C1 segment of cervical spinal cord (tissue), 14 donors: ENCODE measurements at regions not wholly inside any gene's neighbourhood (a gene's known extent, or its start where the extent isn't known, plus 50 kb on each side); places are given as distances from the start of the nearest gene placed in this dataset.
"Not testable (repeated sequence)": the region's sequence is repeated elsewhere in the genome, so short reads cannot be mapped to it uniquely, and the experiment has no call there.

ENCODE experiments used
- DNase-seq, 14 donors: peaks; one replicate each; lab custom pipeline; 2025; lab: John Stamatoyannopoulos, UW

GRCh38 chr4:134145369-134145768 lies 56.2 kb downstream of the PABPC4L start:
- no peak for DNase-seq

- DNase-seq = no peak
Observed at GRCh38 chr4:134144337-134144736, 57.3 kb downstream of the PABPC4L start.

GRCh38 chr4:134141728-134142127 lies 59.9 kb downstream of the PABPC4L start:
- DNase-seq = no peak

GRCh38 chr4:134139188-134139587 lies 62.4 kb downstream of the PABPC4L start:
- DNase-seq = no peak

- DNase-seq = no peak
Observed at GRCh38 chr4:134132086-134132783, 69.4 kb downstream of the PABPC4L start.

DNA sequence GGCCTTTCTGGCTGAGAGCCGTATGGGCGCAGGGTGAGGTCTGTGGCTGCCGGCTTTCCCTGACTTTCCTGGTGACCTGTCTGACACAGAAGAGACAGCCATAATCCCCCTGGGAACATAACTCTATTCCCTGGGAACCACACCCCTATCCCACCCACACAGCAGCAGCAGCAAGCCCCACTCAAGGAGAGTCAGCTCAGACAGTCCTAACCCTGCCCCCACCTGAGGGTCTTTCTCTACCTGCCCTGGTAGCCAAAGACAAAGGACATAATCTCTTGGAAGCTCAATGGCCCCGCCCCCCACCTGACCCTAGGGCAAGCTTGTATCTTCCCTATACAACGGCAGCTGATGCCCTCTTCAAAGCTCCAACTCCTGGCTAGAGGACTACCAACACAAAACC lies 74.6 kb downstream of the PABPC4L start:
- DNase-seq = no peak

- no peak for DNase-seq
Observed at GRCh38 chr4:134126000-134126560, 75.5 kb downstream of the PABPC4L start.

GRCh38 chr4:134122903-134123302 lies 78.7 kb downstream of the PABPC4L start:
- DNase-seq = no peak

DNA sequence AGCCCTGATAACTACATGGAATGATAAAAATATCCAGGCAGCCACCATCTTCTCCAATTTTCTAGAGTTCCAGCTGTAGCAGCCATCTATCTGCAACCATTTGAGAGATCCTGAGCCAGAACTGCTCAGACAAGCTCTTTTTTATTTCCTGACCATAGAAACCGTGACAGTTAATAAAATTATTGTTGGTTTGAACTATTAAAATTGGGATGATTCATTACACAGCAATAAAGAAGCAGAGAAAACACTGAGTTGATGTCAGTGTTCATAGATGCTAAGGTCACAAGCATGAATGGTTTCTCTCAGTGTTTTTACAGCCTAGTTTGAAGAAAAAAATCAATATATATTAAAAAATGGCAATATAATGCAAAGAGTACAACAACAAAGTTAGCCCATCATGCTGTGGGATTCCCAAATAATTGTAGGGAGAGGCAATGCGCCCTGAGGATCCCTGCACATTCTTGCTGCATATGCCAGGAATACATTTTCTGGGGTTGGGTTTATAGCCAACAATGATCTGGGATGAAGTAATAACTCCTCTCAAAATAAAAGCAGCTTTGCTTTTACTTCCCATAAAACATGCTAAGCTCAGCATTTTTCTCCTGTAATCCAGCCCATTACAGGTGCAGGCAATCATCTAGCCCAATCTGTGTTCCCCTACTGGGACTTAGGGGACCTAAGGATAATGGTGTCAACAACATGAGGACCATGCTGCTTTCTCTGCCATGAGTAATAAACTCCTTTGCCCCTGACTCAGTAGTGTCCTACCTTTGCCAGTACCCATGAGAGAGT lies 84.0 kb downstream of the PABPC4L start:
- no peak for DNase-seq

DNA sequence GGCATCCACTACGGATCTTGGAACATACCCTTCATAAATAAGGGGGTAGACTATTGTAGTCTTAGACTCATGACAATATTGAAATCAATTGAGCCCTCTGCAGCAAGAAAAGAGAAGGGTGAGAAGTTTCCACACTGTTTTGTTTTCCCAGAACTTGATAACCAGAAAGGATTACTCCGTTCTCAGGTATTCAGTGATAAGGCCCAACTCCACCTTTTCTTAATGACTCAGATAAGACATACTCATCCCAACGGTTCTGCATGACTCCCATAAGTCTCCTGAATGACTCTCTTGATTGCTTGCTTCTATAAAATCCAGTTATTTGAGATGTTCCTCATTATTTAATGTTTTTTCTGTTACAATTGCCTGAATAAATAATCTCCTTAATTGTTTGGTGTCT lies 111.7 kb downstream of the PABPC4L start:
- DNase-seq = no peak

- DNase-seq = no peak
Observed at GRCh38 chr4:134085496-134085895, 116.1 kb downstream of the PABPC4L start.

DNA sequence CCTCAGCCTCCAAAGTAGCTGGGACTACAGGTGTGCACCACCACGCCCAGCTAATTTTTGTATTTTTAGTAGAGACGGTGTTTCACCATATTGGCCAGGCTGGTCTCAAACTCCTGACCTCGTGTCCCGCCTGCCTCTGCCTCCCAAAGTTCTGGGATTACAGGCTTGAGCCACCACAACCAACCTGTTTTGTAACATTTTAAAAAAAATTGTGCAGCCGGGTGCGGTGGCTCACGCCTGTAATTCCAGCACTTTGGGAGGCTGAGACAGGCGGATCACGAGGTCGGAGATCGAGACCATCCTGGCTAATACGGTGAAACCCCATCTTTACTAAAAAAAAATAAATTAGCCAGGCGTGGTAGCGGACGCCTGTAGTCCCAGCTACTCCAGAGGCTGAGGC lies 122.5 kb downstream of the PABPC4L start:
- not testable (repeated sequence) for DNase-seq

- no peak for DNase-seq
Observed at GRCh38 chr4:134078230-134078914, 123.2 kb downstream of the PABPC4L start.

DNA sequence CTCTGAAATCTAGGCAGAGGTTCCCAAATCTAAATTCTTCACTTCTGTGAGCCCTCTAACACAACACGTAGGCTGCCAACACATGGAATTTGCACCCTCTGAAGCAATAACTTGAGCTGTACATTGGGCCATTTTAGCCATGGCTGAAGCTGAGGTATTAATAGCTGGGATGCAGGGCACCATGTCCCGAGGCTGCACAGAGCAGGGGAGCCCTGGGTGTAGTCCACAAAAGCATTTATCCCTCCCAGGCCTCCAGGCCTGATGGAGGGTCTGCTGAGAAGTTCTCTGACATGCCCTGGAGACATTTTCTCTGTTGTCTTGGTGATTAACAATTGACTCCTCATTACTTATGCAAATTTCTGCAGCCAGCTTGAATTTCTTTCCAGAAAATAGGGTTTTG lies 127.9 kb downstream of the PABPC4L start:
- no peak for DNase-seq

DNA sequence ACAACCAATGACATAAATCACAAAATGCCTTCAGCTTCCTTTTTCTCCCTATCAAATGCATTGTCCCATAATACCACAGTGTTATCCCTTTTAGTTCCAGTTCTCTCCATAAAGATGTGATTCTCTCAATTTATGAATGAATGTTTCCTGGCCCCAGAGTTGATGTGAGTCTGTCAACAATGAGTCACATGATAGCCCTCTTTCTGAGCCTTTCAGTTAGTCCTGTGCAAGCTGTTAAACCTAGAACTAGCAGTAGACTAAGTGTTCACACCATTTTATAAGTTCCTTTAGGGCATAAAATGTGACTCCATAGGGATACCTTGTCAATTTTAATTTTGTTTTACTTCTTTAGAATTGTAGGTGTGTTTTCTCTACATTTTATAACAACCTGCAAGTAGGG lies 129.5 kb downstream of the PABPC4L start:
- no peak for DNase-seq

GRCh38 chr4:134070174-134070573 lies 131.4 kb downstream of the PABPC4L start:
- no peak for DNase-seq

GRCh38 chr4:134057356-134057755 lies 144.2 kb downstream of the PABPC4L start:
- DNase-seq = no peak

GRCh38 chr4:134046221-134046620 lies 155.4 kb downstream of the PABPC4L start:
- DNase-seq = not testable (repeated sequence)

DNA sequence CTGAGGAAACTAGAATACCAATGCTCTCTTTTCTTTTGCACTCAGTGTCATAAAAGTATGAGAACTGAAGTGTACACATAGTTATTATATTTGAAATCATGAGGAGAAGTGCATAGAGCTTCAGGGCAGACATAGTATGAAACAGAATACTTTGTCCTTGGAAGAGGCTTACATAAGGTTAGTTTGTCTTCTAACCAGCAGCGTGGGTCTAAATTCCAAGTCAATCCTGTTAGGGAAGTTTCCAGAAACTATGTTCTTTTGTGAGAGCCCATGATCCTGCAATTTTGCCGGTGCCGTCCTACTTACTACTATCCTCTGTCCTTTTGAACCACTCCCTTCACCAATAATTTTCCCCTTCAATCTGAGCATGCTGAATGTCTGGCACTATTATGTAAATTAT lies 156.2 kb downstream of the PABPC4L start:
- DNase-seq = no peak

GRCh38 chr4:134043266-134043665 lies 158.3 kb downstream of the PABPC4L start:
- DNase-seq = no peak

- no peak for DNase-seq
Observed at GRCh38 chr4:134028421-134028820, 173.2 kb downstream of the PABPC4L start.

- no peak for DNase-seq
Observed at GRCh38 chr4:134027931-134028330, 173.7 kb downstream of the PABPC4L start.
